ENCODE measurements at regions not wholly inside any gene's neighbourhood (a gene's known extent, or its start where the extent isn't known, plus 50 kb on each side); places are given as distances from the start of the nearest gene placed in this dataset.

DNA sequence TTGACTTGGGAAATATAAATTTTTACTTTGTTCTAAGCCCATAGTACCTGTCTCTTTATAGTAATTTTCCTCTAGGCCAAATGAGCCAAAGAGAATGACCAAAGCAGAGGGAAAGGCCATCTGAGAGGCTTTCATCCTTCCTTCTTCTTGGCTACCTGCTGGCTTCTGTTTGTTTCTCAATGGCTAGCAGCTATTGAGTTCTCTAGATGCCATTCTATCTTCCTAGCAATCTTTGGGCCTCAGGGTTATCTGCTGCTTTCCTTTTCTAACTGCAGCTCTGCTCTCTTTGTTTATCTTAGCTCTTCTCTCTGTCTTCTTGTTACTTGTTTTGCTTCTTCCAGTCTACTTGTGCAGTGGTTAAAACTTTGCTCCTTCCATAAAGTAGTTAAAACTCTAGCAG, 601.1 kb upstream of the NRXN1 start:
- TF ChIP-seq EP300 (IDR thresholded peaks at IDR 0.05) (no peak), POLR2A (IDR thresholded peaks at IDR 0.05) (no peak), POLR2AphosphoS5 (IDR thresholded peaks at IDR 0.05) (no peak)
- TF ChIP-seq, protein P1, sequence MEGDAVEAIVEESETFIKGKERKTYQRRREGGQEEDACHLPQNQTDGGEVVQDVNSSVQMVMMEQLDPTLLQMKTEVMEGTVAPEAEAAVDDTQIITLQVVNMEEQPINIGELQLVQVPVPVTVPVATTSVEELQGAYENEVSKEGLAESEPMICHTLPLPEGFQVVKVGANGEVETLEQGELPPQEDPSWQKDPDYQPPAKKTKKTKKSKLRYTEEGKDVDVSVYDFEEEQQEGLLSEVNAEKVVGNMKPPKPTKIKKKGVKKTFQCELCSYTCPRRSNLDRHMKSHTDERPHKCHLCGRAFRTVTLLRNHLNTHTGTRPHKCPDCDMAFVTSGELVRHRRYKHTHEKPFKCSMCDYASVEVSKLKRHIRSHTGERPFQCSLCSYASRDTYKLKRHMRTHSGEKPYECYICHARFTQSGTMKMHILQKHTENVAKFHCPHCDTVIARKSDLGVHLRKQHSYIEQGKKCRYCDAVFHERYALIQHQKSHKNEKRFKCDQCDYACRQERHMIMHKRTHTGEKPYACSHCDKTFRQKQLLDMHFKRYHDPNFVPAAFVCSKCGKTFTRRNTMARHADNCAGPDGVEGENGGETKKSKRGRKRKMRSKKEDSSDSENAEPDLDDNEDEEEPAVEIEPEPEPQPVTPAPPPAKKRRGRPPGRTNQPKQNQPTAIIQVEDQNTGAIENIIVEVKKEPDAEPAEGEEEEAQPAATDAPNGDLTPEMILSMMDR (IDR thresholded peaks at IDR 0.05): no peak
